GM13977 (cell line): ENCODE measurements at regions not wholly inside any gene's neighbourhood (a gene's known extent, or its start where the extent isn't known, plus 50 kb on each side); places are given as distances from the start of the nearest gene placed in this dataset.

Source experiments
- DNase-seq: peaks from one replicate; pipeline ENCODE4 v3.0.0; 2012; ENCODE audit warnings: low spot score
- in situ Hi-C: fragments of 300-500 bp; cut with MboI; formaldehyde crosslinking; loops from one replicate; pipeline ENCODE4 v1.12.0; 2022; ENCODE audit warnings: low sequenced_read_pairs, low pct_unique_long_range_greater_than_20kb, mixed read lengths, inconsistent platforms; ENCODE audit not compliant: unreplicated experiment
- TF ChIP-seq, protein P1 (sequence below): IDR thresholded peaks from 2 replicates; pipeline ENCODE4 v1.5.1; 2012; ENCODE audit warnings: mild to moderate bottlenecking, control low read depth; ENCODE audit not compliant: insufficient read depth; ENCODE audit errors: extremely low read depth, missing control alignments

DNA sequence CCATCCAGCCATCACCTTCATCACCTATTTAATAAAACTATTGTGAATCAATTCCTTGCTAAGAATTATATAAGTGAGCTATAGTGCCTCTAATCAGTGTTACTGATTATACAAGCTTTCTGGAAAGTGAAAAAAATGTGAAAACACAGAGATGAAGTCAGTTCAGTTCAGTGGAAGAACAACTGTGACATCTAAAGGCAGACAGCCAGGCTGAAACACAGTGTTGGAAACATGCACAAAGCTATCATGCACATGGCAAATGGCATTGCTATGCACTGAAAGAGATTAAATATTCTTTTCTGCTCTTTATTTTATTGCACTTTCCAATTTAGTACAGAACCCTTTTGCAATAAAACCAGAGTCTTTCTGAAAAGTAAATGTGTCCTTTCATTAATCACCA is 294.0 kb downstream of the RBM26 start:
- in situ Hi-C loops = no loop called here
- TF ChIP-seq, protein P1, sequence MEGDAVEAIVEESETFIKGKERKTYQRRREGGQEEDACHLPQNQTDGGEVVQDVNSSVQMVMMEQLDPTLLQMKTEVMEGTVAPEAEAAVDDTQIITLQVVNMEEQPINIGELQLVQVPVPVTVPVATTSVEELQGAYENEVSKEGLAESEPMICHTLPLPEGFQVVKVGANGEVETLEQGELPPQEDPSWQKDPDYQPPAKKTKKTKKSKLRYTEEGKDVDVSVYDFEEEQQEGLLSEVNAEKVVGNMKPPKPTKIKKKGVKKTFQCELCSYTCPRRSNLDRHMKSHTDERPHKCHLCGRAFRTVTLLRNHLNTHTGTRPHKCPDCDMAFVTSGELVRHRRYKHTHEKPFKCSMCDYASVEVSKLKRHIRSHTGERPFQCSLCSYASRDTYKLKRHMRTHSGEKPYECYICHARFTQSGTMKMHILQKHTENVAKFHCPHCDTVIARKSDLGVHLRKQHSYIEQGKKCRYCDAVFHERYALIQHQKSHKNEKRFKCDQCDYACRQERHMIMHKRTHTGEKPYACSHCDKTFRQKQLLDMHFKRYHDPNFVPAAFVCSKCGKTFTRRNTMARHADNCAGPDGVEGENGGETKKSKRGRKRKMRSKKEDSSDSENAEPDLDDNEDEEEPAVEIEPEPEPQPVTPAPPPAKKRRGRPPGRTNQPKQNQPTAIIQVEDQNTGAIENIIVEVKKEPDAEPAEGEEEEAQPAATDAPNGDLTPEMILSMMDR = no peak
- DNase-seq = no peak

DNA sequence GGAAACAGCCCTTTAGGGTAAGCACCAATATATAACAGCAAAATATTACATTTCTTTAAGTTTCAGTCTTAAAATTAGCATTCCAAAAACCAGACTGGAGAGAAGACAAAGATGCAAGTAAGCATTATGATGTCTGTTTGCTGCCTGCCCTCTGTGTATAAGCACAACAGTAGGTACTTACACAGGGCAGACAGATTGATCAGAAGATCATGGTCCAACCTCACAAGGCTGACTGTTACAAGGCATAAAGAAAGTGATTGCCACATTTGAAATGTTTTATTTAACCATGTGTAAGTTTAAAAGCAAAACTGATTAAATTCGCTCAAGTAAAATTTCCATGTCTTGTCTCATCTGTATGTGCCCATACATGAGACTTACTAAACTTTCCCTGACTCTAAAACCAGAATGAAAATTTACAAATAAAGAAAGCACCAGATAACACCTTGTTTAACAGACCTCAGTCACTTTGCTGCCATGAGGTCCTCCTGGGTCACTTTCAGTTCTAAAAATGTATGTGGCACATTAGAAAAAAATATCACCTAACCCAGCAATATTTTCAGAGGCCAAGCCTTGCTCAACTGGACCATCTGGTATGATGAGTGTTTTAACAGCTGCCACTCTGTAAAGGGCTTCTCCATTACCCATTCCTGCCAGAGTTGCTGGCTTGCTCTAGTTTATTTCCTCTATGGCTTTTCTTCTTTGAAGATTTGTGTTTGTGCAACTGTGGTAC is 297.0 kb downstream of the RBM26 start:
- TF ChIP-seq, protein P1 = no peak
- no peak for DNase-seq
- in situ Hi-C loops = no loop called here

DNA sequence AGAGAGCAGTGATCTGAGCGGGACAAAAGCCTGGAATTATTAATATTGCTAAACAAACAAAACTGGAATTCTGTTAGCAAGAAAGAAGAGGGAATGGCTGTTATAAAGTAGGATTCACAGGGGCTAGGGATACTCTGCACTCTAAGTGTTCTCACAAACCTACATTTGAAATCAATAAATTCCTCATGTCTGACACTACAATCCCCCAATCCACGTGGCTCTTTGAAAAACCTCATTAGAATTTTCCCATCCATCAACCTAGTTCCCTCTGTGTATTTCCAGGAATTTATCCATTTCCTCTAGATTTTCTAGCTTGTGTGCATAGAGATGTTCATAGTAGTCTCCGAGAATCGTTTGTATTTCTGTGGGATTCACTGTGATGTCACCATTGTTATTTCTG is 307.5 kb downstream of the RBM26 start:
- in situ Hi-C loops = no loop called here
- TF ChIP-seq, protein P1 = no peak
- DNase-seq = no peak

DNA sequence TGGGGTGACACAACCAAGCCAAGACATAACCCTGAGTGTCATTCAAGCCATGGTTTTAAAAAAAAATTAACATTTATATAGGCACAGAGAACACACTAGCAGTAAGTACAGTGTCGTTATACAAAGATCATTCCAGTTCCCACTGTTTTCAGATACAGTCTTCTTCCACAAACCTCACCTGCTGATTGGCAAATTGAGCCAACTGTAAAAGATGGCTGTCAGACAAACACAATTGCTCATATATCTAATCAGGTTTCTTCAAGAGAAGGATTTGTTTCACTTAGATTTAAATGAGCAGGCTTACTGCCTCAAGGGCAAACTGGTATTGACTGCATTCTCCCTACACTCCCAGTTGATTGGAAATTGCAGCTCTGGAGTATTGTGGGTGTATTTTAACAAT is 308.9 kb downstream of the RBM26 start:
- TF ChIP-seq, protein P1 = no peak
- in situ Hi-C loops = no loop called here
- DNase-seq = no peak

DNA sequence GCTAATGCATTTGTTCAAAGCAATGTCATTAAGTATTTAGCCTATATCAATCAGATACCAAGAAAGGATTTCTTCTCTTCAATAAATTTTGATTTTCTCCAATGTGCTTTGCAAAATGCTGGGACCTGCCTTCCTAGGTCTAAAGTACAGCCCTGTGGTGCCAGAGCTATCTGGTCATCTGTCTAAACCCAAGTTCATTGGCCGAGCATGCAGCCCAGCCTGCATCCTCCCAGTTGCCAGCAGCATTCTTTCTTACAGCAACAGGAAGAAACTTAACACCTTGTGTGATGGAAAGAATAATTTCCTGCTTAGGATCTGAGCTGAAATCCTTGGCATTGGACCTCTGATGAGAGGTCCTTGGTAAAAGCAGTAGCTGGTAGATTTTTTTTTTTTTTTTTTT is 310.0 kb downstream of the RBM26 start:
- in situ Hi-C loops = no loop called here
- TF ChIP-seq, protein P1 = no peak
- DNase-seq = no peak

DNA sequence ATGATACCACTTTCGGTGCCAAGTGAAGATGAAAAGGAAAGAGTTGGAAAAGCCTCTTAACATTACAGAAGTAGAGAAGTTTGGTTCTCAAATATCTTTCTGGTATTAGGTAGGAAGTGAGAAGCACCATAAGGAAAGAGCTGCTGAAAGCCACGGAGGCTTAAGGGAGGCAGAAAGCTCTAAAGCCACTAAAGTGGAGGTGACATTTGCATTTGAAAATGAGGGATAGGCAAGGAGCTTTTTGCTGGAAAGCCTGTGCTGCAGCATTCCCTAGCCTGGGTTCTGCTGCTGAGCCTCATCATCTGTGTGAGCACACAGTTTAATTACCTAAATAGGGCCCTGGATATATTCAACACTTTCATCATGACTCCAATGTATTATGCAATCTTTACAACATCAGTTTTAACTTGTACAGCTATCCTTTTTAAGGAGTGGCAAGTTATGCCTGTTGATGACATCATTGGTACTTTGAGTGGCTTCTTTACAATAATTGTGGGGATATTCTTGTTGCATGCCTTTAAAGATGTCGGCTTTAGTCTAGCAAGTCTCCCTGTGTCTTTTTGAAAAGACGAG is 315.4 kb downstream of the RBM26 start:
- no peak for DNase-seq
- TF ChIP-seq, protein P1 = no peak
- in situ Hi-C loops = no loop called here
